ENCODE measurements at regions not wholly inside any gene's neighbourhood (a gene's known extent, or its start where the extent isn't known, plus 50 kb on each side); places are given as distances from the start of the nearest gene placed in this dataset.

- TF ChIP-seq, protein P1, sequence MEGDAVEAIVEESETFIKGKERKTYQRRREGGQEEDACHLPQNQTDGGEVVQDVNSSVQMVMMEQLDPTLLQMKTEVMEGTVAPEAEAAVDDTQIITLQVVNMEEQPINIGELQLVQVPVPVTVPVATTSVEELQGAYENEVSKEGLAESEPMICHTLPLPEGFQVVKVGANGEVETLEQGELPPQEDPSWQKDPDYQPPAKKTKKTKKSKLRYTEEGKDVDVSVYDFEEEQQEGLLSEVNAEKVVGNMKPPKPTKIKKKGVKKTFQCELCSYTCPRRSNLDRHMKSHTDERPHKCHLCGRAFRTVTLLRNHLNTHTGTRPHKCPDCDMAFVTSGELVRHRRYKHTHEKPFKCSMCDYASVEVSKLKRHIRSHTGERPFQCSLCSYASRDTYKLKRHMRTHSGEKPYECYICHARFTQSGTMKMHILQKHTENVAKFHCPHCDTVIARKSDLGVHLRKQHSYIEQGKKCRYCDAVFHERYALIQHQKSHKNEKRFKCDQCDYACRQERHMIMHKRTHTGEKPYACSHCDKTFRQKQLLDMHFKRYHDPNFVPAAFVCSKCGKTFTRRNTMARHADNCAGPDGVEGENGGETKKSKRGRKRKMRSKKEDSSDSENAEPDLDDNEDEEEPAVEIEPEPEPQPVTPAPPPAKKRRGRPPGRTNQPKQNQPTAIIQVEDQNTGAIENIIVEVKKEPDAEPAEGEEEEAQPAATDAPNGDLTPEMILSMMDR (IDR thresholded peaks at IDR 0.05; ENCODE audit: low read depth, low read length, missing control alignments): no peak
- H3K4me3 ChIP-seq (ENCODE audit: low read depth, low read length): no peak overlapping the region
- no peak for DNase-seq (ENCODE audit: low read depth)
Measured at GRCh38 chr6:164322533-164322932, 908.0 kb downstream of the QKI start.

GRCh38 chr6:164321297-164321696 is 906.8 kb downstream of the QKI start:
- no peak overlapping the region for H3K4me3 ChIP-seq (ENCODE audit: low read depth, low read length)
- TF ChIP-seq, protein P1 (IDR thresholded peaks at IDR 0.05; ENCODE audit: low read depth, low read length, missing control alignments): no peak
- no peak for DNase-seq (ENCODE audit: low read depth)

DNA sequence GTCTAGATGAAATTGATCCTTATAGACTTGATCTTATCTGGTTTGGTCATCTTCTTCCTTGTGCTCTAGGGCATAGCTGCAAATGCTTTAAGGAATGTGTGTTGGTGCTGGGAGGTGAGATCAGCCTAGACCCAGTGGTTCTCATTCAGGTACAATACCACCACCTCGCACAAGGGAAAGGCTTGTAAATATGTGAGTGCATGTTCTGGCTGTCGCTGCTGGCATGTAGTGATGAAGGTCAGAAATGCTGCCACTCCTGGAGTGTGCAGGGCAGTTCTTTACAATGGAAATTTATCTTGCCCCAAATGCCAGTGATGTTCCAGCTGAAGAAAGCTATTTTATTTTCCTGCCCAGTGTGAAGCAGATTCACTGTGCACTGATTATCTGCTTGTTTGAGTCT is 900.9 kb downstream of the QKI start:
- no peak overlapping the region for H3K4me3 ChIP-seq (ENCODE audit: low read depth, low read length)
- TF ChIP-seq, protein P1 (IDR thresholded peaks at IDR 0.05; ENCODE audit: low read depth, low read length, missing control alignments): no peak
- no peak for DNase-seq (ENCODE audit: low read depth)

- DNase-seq (ENCODE audit: low read depth): no peak
- H3K4me3 ChIP-seq (ENCODE audit: low read depth, low read length): no peak overlapping the region
- TF ChIP-seq, protein P1 (IDR thresholded peaks at IDR 0.05; ENCODE audit: low read depth, low read length, missing control alignments): no peak
Measured at GRCh38 chr6:164308339-164308738, 893.8 kb downstream of the QKI start.

DNA sequence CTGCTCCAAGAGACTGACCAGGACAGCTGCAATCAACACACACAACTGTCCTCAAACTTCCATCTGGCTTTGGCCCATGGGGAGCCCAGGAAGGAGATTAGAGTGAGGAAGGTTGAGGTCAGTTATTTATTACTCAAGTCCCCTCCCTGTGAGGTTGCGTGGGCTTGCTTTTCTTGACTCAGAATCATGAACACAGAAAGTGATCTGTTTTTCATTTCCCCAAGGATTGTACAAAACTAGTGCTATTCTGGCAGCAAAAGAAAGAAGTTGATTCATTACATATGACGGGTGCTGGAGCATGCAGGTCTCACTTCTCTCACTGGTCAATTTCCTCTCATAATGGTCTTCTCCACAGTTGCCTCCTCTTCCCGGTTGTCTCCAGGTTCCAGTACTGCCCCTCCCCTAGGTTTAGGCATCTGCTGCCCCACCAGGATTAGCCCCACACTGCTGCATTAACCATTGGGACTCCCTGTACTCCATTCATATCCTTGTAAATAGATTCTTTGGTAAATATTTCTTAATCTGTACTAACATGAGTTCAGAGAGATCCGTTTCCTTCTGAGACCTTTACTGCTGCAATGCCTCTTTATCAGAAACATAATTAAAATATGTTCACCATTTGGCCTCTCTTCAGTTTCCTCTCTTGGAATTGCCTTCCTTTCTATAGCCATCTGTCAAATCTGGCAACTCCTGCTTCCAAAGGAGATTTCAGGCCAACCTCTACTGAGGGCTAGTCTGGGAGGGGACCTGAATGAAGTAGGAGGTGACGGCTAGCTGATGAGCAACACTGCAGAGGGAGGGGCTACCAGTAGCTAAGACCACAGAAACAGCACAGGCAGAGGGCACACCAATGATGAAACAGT is 888.8 kb downstream of the QKI start:
- DNase-seq (ENCODE audit: low read depth): no peak
- TF ChIP-seq, protein P1 (IDR thresholded peaks at IDR 0.05; ENCODE audit: low read depth, low read length, missing control alignments): no peak

DNA sequence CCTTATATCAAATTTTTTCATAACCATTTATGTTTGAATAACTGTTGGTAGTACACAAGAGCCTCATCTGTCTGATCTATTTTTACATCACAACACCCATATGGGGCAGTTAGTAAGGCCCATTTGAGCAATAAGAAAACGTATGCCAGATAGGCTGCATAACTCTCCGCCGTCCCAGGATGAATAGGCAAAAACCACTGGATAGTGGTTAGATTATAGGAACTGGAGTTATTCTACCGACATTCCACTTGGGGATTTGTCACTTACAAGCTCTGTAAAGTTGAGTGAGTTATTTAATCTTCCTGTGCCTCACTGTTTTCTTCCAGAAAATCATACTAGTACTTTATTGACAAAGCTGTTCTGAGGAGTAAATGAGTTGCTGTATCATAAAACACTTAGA is 881.9 kb downstream of the QKI start:
- no peak for DNase-seq (ENCODE audit: low read depth)
- TF ChIP-seq, protein P1 (IDR thresholded peaks at IDR 0.05; ENCODE audit: low read depth, low read length, missing control alignments): no peak
- no peak overlapping the region for H3K4me3 ChIP-seq (ENCODE audit: low read depth, low read length)

More for the DNA sequence above, 888.8 kb downstream of the QKI start:
- no peak overlapping the region for H3K4me3 ChIP-seq (ENCODE audit: low read depth, low read length)

Data from GM12864 (cell line).